DMS79 (cell line): ENCODE measurements at regions not wholly inside any gene's neighbourhood (a gene's known extent, or its start where the extent isn't known, plus 50 kb on each side); places are given as distances from the start of the nearest gene placed in this dataset.
"Not testable (repeated sequence)": the region's sequence is repeated elsewhere in the genome, so short reads cannot be mapped to it uniquely, and the experiment has no call there.

Experiments used
- DNase-seq: peaks from one replicate; lab custom pipeline; 2025; lab: John Stamatoyannopoulos, UW

DNA sequence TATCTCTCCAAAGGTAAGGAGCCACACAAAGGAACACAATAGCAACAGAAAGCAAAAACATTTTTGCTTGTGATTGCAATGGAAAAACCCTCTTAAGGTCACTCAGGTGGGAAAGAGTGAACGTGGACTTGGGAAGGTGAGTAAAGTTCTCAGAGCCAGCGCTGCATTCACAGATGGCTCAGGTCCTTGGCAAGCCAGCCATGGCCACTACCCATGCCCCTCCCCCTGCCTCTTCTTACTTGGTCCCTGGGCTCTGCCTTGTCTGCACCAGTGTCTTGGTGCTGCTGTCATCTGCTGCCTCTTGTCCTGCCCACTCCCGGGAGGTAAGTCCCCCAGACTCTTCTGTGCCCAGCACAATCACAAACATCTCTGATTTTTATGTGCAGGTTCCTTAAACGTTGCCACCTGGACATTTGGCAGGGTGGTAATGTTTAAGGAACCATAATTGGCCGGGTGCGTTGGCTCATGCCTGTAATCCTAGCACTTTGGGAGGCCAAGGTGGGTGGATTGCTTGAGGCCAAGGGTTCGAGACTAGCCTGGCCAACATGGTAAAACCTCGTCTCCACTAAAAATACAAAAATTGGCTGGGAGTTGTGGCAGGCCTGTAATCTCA lies 74.6 kb downstream of the FEM1C start:
- no peak for DNase-seq

DNA sequence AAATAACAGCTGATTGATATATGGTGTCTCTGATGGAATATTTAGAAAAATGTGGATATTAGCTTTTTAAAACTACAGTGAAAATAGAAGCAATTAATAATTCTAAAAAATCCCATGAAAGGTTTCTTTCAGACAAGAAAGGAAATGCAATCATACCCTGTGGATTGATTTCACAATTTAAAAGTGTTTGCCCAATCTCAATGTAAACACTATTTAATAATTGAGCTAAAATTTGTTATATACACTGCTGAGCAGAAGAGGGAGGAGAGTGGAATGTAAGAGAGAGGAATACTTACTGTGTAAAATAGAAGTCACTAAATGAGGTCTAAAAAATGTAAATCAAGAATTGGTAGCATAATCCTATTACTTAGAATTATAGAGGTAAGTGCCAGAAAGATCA lies 76.9 kb downstream of the FEM1C start:
- DNase-seq, result no peak

DNA sequence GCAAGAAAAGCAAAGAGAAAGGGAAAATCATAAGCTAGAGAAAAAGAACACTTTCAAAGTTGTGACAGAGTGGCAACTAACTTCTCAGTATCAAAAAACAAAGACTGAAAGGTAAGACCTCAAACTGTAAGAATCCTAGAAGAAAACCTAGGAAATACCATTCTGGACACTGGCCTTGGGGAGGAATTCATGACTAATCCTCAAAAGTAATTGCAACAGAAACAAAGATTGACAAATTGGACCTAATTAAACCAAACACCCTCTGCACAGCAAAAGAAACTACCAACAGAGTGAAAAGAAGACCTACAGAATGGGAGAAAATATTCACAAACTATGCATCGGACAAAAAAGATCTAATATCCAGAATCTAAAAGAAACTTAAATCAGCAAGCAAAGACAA lies 79.1 kb downstream of the FEM1C start:
- DNase-seq, result no peak

DNA sequence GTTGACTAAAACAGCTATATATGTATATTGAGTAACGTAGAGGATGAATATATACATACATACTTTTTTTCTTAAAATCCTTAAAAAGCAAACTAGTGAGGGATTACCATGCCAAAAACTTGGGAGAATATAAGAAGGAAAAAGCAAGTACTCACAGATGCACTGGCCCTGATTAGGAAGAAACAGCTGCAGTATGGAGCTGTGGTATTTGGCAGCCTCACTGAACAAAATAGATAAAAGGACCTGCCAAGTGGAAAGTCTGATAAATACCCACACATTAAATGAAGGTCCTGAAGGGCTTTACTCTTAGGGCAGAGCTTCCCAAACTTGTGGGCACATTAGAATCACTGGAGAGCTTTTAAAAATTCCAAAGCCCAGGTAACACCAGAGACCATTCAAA lies 80.6 kb downstream of the FEM1C start:
- DNase-seq, result no peak

DNA sequence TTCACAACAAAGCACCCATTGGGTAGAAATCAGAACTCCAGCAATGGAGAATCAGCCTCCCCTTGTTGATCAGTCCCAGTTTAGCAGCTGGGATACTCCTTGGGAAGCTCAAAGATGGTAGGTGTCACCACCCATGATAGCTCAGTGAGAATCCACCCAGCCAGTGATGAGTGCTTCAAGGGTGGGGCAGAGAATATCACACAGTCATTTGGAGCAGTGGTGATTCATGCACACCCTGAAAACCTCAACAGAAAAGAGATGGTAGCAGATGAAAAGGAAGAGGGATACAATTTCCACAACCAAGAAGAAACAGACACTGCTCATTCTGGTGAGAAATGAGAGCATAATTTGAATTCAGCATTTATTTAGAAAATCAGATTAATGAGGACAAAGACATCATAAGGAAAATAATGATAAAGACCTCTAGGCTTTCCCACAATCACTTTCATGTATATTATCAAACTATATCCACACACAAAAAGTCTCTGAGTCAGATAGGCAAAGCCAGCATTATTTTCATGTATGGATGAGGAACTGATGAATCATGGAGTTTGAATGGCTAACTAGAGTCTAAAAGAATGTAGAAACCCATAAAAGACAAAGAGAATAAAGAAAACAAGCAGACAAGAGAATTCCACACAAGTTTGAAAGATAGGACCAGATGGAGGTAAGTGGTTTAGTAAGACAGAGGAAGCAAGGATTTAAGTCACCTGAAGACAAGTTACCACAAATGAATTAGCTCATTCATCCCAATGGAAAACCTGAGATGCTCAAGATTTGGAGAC lies 82.9 kb downstream of the FEM1C start:
- DNase-seq, result no peak

DNA sequence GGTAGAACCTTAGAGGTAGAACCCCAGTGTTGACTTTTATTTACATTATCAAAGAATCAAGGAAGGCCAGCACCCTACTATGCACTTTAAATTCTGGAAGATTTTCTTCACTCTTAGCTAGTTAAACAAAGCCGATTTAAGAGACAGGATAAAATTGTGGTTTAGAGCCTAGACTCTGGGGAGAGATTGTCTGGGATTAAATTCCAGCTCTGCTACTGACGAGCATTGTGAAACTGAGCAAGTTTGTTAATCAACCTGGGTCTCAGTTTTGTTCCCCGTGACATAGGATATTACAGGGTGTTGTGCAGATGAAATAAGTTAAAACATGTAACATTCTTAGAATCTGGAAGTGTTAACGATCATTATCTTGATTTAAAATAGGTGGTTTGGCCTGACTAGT lies 83.5 kb downstream of the FEM1C start:
- DNase-seq, result no peak

DNA sequence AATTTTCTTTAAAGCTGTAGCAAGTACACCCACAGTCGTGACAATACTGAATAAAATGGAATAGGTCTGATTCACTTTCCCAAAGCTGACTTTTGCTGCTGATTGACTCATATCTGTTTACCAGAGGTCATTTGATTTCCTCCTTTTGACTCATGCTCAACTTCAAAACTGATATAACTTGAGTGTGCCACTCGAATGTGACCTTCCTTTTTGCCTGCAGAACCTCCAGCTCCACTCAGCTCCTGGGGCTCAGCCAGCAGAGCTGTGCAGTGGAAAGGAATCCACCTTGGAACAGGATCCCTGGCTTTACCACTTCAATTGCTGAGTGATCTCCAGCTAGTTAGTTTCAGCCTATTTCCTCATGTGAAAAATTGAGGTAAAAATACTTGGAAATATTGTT lies 84.1 kb downstream of the FEM1C start:
- no peak for DNase-seq

DNA sequence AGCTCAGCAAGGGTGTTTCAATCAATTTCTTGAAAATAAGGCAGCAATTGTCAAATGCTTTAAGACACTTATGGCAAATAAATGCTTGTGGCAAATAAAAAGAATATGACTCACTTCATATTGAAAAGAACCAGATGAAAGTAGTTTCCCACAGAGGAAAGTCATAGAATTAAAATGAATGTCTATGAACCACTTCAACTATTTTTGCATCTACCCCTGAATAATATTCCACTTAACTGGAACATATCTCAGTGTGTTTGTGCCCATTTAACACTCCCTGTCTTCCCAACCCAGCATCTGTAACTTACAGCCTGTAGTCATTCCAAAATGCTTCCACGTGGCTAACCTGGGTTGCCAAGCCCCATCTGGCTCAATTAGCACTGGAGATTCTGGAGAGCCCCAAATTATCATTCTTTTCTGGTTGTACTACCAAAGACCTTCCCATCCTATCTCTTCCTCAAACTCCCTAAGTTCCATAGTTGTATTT lies 84.7 kb downstream of the FEM1C start:
- DNase-seq, result no peak

DNA sequence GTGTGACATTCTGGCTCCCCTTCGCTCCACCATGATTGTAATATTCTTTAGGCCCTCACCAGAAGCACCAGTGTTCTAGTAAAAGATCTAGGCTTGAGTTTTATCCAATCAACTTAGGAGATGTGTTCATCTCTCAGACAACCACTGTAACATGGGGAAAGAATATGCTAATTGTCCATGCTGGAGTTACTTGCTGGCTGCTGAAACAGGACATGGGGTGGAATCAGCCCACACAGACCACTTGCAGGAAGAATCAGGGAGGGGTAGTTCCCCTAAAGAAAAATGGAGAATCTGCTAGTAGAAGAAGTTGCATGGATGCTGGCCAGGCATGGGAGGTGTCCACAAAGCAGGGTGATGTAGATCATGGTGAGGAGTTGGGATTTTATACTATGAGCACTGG lies 86.2 kb downstream of the FEM1C start:
- no peak for DNase-seq

DNA sequence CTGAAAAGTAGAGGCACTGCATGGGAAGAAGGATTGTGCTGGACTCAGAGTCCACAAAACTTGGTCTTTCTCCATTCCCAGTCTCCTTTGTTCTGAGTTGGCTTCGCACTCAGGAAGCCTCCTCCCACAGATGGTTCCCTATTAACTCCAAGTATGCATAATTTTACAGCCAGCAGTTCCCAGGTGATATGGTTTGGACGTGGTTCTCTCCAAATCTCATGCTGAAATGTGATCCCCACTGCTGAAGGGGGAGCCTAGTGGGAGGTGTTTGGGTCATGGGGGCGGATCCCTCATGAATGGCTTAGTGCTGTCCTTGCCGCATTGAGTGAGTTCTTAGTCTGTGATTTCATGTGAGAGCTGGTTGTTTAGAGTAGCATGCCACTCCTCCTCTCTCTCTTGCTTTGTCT lies 86.6 kb downstream of the FEM1C start:
- no peak for DNase-seq

DNA sequence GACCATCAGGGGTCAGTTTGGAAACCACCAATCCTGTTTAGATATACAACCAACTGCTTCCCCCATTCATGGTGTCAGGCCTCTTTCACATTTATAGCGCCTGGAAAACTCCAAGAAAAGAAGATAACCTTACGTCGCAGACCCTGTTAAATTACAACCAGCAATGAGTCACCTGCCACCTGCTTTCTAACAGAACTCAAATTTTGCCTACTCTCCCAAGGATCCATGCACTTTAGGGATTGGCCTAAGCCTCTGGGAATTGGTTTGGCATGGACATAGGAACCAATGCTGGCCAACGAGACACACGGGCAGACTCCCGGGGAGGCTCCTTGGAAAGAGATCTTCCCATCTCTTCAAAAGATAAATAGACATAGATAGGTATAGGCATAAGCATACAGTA lies 87.0 kb downstream of the FEM1C start:
- DNase-seq, result no peak

DNA sequence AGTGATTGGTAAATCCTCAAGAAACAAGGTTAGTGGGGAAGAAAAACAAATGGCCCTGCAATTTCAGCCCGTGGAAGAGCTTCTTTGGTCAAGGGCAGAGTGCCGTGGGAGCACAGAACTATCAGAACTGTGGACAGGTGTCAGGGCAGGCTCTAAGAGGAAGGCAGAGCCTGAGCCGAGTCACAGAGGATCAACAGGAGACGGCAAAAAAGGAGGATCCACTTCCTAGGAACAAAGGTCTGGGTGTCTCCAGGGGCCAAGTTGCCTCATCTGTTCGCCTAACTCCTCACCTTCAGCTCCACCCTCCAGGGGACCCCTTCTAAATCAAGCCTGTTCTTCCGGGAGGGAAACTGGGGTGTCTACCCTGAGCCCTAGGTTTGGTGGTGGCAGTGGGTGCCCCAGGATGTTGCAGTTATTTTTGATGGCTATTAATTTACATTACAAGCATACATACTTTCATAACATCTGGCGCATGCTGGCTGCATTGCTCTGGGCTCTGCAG lies 88.0 kb downstream of the FEM1C start:
- DNase-seq, result no peak

DNA sequence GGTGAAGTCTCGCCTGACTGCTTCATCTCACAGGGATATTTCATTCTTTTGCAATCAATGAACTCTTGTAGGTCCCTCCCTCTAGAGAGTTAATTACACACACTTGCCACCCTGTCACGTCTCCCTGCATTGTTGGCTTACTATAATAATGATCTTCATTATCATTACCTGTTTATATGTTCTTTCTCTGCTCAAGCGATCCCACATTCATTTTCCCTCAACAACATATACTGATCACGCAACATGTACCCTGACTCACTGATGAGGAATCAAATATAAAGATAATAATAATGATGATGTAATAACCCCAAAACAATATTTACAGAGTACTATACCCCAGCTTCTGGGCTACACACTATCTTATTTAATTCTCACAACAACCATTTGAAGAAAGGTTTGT lies 88.5 kb downstream of the FEM1C start:
- DNase-seq, result no peak

DNA sequence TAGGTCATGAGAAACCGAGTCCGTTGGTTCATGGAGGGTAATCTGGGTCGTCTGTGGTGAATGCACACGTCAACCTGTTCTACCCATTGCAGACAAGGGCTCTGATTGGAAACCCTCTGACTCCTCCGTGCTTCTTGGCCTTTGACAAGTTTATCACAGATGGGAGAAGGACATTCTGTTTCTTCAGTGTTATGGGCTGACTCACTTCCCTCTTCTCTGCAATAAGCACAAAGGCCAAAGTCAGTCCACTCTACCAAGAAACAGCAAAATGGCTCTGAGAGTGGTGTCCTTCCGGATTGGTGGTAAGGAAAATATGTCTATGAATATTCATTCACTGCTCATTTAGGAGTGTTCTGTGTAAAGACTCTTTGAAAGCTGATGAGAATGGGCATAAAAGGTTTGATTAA lies 89.3 kb downstream of the FEM1C start:
- DNase-seq, result no peak

DNA sequence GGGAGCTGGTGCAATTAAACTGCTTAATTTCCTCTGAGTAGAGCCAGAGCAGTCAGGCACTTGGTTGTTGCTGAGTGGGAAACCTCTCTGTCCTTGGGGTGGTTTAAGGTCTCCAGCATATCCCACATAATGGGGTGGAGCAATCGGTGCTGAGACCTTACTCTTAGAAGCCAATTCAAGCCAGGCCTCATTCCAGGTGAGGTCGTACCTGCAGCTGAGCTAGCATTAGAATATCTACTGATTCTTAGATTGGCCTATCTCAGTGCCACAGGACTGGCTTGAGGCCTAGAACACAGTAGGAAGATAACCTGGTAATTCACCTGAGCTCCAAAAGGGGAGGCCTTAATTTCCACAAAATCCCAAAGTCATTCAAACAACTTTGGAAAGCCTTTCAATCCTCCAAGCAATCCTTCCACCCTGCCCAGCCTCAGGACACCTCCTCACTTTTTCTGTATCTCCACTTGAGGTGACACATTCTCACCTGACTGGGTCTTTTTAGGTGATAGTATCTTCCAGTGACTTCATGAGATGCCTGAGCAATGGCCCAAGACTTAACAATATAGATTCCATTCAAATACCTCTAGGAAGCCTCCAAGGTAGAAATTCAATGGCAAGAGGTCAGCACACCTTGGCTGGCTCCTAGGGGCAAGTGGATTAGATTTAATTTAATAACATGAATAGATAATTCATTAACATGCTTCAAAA lies 91.0 kb downstream of the FEM1C start:
- no peak for DNase-seq

DNA sequence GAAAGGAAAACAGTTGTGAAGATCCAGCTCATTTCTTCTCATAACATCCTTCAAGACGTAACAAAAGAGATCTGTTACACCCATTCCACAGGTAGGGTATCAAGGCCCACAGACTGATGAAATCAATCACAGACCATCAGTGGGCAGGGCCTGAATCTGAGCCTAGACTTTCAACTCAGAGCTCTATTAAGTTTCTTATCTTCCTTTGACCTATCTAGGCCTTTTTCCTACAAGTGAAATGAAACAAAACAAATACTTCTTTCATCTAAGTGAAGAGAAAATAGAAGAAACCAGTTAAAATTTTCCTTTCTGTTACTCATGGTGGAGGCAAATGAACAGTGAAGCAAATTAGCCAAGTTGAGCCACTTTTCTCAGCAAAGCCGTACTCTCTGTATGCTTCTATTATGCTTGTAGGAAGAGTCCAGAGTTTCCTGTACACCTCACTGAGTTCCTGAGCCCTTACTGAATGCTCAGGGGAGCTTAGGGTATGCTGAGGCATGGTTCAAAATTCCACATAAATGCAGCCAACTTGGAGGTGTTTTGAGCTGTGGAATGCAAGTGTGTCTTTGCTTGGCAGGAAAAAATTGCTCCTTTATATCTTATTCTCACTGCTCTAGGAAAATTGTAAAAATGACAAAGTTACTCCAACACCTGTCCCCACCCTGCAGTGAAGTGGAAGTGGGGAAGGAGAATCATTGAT lies 91.9 kb downstream of the FEM1C start:
- DNase-seq, result no peak

DNA sequence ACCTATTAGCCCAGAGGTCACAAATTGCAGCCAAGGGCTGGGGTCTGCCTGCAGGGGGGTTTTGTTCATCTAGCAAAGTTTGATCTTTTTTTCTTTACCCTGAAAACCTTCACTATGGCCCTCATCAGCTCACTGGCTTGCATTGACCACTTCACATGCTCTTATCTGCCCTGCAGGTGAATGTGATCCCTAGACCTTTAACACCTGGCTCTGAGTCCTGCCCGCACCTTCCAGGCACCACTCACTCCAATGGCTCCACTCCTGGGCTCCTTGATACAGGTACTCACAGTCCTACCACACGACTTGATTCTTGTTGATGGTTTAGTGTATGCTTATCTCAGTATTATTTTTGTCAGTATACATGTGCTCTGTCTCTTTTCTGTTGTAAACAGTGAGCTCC lies 92.5 kb downstream of the FEM1C start:
- DNase-seq, result no peak

DNA sequence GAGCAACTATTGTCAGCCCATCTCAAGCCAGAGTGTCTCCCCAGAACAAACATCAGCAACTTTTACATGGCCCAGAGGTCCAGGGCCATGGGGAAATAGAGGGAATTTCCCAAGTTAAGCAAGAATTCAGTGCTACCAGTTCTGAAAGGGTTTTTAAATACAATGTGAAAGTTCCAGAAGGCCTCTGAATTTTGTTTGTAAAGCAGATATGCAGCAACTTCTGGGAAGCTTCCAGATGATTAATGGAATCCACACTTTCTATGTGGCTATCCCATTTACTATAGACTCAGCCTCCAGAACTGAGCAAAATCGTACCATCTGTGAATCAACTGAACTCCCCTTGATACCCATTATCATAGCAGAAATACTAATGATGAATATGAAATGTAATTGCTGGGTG lies 93.8 kb downstream of the FEM1C start:
- DNase-seq, result no peak

DNA sequence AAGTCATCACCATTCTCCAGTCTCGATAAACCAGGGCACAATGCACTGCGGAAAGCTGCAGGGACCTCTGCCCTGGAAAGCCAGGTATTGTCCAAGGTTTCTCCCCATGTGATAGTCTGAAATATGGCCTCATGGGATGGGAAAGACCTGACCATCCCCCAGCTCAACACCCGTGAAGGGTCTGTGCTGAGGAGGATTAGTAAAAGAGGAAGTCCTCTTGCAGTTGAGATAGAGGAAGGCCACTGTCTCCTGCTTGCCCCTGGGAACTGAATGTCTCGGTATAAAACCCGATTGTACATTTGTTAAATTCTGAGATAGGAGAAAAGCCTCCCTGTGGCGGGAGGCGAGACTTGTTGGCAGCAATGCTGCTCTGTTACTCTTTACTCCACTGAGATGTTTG lies 95.9 kb downstream of the FEM1C start:
- DNase-seq, result not testable (repeated sequence)

DNA sequence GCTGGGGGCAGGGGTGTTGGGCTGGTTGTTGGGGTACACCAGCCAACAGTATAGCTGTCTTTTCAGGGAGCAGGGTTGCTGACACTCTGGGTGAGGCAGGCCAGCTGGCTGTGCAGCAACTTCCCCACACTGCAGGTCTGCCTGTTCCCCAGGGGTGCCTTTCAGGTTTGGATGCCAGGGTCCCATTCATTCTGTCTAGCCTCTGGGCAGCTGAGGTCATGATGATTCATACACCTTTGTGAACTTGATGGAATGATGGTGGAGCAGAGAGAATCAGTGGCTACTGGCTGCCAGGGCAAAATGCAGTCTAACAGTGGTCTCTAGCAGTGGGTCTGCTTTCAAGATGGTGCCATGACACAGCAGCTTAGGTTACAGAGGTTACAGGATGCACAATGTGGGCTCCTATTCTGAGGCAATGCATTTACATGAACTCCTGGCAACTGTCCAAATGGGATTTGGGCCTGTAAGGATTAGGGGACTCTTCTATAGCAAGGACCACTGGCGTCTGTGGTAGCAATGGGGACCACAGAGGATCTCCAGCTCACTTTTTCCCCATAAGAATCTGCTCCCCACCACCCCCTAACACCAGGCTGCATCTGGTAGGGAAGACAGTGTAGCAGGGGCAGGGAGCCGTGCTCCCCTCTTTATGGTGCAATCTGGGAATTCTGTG lies 103.7 kb downstream of the FEM1C start:
- no peak for DNase-seq

DNA sequence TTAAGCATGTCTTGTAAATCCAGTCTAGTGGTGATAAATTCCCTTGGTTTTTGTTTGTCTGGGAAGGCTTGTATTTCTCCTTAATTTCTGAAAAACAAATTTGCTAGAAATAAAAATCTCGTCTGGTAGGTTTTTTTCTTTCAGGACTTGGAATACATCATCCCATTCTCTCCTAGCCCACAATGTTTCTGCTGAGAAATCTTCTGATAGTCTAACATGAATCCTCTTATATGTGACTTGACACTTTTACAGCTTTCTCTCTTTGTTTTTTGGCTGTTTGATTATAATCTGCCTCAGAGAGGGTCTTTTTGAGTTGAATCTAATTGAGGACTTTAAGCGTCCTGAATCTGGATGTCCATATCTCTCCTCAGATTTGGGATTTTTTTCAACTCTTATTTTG lies 104.9 kb downstream of the FEM1C start:
- DNase-seq, result no peak

DNA sequence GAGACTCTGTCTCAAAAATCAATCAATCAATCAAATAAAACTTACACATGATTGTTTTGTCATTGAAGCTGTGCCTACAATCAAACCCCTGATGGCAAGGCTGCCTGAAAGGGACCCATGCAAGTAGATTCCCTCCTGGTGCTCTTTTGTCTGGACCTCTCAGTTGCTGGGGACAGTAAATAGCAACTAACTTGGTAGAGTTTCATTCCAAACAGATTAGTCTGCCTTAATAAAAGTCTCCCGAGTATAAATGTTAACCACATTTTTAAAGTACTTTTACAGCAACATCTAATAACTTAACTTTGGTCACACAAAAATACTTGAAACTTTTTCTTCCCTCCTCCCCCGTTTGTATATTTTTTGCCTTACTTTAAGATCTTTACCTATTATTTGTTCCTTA lies 105.5 kb downstream of the FEM1C start:
- no peak for DNase-seq
